HG02981 (cell line): ENCODE measurements at regions not wholly inside any gene's neighbourhood (a gene's known extent, or its start where the extent isn't known, plus 50 kb on each side); places are given as distances from the start of the nearest gene placed in this dataset.
"Not testable (repeated sequence)": the region's sequence is repeated elsewhere in the genome, so short reads cannot be mapped to it uniquely, and the experiment has no call there.

Experiments
- ATAC-seq: cut with Tn5 transposase; IDR thresholded peaks from one replicate; pipeline ENCODE4 v1.9.1; 2021; ENCODE audit warnings: mild to moderate bottlenecking, moderate library complexity; ENCODE audit not compliant: unreplicated experiment

DNA sequence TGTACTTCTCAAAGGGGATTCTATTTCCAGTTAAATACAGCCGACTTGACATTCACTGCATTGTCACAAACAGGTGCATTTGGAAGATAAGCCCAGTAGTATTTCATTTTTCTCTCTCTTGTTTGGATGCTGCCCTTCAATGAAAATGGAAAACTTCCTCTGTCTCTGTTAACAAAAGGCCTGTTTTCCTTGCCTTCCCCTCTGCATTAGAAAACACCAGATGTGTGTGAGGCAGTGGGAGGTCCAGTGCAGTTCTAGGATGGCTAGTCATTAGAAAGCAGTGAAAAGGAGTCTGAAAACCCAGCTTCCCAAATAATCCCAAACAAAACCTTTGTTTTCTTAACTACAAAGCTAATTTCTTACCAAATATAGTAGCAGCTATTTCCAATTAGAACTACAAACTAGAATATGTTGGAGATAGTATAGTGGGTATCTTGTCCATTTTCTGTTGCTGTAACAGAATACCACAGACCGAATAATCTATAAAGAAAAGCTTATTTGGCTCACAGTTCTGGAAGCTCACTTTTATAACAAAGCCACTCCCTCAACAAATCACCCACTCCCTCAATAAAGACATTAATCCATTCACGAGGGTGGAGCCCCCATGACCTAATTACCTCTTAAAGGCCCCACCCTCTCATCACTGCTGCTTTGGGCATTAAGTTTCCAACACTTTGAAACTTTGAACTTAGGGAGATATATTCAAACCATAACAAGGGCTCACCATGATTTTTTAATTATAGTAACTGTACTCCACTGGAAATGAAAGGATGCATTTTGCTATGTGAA is 452.1 kb upstream of the RPS6KA3 start:
- no peak for ATAC-seq

DNA sequence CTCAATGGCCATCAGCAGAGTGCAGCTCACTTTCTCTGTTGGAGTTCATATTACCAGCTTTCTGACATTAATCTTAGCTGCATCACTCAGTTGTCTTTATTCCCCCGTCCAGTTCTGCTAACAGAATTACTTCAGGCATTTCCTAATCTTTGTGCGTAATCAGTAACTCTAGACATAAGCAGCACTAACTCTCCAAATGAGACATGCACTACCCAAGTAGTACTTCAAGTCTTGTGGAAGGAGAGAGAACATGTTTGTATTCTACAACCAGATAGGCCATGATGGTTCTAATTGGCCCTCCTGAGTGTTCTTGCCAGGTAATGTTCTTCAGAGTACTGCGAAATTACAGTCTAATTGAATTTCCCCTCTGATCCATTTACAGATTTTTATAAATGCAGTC is 448.5 kb upstream of the RPS6KA3 start:
- no peak for ATAC-seq

DNA sequence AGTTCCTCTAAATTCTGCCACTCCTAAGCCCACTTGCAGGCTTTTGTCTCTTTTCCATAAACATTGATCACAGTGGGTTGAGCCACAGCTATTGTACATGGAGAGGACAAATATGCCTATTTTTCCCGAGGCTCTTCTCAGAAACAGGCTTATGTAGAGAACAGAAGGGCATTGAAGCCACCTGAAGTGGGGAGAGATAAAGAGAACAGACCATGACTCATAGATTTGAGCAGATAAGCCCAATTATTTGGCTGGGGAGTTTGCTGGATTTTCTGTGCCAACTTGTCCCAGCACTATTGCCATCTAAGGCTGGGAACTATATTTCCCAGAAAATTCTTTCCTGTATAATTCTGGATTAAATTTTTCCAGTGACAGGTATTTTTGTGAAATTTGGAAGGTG is 446.1 kb upstream of the RPS6KA3 start:
- no peak for ATAC-seq

DNA sequence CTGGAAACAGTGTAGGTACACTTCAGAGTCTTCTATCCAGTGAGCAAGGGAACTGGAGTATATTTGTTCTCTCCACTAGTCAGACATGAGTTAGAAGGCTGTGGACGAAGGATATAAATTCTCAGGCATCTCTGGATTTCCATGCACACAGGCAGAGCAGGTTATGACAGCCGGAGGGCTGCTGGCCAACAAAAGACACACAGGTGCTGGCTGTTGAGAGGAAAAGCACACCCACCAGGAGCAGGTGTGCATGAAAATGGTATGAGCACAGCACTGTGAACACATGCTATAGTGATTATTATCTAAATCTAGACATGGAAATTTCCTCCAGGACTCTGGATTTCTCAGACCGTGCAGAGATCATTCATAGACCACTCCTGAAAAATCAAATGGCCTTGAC is 444.7 kb upstream of the RPS6KA3 start:
- no peak for ATAC-seq

DNA sequence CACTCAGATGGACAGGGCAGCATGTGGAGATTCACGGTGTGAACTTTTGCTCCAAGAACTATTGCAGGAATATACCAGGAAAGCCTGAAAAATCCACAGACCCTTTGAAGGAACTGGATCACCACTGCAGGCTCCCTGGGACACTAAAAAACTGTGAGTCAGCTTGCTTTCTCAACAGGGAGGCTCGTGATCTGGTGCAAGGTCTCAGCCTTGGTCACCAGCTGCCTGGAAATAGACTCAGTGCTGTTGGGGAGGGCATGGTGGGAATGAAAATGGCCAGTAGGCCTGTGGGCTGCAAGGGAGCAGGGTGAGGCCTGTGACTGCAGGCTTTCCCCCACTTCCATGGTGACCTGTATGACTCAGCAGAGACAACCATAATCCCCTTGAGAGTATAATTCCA is 426.4 kb upstream of the RPS6KA3 start:
- ATAC-seq = no peak

DNA sequence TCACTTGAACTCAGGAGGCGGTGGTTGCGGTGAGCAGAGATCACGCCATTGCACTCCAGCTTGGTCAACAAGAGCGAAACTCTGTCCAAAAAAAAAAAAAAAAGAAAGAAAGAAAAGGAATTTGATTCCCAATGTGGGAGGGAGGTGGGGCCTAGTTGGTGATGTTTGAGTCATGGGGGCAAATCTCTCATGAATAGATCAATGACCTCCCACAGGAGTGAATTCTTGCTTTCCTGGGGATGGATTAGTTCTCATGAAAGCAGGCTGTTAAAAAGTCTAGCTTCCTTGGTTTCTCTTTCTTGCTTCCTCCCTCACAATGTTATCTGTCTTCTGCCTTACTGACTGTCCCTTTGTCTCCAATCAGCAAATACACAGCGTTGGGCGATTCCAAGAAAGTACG is 419.5 kb upstream of the RPS6KA3 start:
- no peak for ATAC-seq

DNA sequence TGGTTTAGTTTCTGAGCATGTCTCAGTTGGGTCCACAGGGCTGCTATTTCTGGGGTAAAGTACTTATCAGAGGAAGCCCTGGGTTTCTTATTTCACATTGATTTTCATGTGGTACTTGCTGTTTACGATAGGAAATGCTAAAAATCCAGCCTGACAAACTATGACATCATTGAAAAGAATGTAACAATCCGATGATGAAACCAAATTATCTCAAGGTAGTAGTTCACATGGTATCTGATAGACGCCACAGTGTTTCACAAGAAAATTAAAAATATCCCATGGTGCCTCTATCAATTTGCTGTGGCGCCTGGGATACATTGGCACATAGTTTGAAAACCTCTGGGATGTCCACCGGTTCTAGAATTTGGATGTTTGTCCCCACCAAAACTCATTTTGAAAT is 418.9 kb upstream of the RPS6KA3 start:
- no peak for ATAC-seq

DNA sequence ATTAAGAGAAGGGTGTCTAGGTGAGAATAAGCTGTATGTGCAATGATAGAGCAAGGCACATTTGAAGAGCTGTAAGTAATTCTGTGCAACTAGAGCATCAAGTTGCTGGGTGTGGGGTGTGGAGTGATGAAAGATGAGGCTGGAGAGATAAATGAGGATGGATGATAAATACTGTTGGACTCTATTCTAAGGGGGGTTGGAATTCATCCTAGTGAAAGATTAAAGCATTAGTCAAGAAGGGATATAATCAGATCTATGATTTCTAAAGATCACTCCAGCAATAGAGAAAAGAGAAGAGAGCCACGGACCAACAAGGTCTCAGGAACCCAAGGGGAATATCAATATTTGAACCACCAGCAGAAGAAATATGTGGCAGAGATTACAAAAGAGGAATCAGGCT is 415.0 kb upstream of the RPS6KA3 start:
- ATAC-seq = no peak

DNA sequence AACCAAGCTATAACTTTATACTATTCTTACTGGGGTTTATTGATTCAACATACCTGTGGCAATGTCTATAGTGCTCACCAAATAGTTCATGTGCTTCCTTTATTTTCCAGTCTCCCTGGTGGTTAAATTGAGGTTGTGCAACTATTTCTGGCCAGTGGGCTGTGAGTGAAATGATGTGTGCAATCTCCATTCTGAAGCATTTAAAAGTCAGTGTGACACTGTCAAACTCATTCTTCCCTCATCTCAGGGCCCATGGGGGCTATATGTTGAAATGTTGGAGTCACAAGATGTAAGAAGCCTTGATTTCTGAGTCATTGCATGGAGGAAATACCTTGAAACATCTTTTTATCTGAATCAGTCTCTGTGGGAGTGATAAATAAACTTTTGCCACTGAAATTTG is 414.3 kb upstream of the RPS6KA3 start:
- ATAC-seq = no peak

DNA sequence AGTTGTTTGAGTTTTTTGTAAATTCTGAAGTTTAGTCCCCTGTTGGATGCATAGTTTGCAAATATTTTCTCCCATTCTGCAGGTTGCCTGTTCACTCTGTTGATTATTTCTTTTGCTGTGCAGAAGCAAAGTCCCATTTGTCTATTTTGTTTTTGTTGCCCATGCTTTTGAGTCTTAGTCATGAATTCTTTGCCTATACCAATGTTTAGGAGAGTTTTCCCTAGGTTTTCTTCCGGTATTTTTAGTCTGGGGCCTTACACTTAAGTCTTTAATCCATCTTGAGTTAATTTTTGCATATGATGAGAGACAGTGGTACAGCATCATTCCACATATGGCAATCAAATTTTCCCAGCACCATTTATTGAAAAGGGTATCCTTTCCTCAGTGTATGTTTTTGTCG is 405.8 kb upstream of the RPS6KA3 start:
- no peak for ATAC-seq

DNA sequence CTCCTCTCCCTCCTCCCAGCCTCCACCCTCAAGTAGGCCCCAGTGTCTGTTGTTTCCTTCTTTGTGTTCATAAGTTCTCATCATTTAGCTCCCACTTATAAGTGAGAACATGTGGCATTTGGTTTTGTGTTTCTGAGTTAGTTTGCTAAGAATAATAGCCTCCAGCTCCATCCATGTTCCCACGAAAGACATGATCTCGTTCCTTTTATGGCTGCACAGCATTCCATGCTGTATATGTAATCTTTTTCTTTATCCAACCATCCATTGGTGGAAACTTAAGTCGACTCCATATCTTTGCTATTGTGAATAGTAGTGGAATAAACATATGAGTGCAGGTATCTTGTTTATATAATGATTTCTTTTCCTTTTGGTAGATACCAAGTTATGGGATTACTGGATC is 405.0 kb upstream of the RPS6KA3 start:
- not testable (repeated sequence) for ATAC-seq

DNA sequence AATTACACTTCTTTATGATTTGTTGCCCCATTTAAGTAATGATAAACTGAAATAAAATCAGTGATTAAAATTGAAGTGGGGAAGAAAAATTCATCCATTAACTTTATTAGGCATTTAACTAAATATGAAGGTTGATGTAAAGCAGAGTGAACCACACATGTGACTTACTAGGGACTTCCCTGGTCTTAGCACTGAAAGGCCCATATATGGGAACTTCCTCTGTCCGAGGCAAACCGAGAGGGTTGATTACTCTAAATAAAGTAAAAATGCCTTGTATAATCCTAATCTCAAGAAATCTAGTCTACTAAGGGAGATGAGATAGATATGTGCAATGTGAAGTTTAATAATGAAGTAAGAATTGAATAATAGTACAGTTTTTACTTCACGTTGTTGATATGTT is 403.9 kb upstream of the RPS6KA3 start:
- ATAC-seq = no peak

DNA sequence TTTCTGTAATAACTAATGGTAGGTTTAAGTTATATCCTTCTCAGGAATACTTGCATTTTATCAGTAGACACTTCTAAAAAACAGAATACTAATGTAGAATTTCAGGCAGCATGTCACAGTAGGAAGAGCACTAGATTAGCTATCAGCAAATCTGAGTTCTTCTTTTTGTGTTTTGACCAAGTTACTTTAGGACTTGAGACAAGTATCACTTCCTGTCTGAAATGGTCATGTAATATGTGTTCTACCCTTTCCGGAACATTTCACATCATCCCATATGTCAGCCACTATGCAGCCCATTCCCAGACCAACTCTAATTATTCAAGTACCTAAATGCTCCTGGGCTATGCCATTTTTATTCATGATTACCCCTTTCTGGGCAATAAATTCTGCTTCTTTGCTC is 401.8 kb upstream of the RPS6KA3 start:
- no peak for ATAC-seq

DNA sequence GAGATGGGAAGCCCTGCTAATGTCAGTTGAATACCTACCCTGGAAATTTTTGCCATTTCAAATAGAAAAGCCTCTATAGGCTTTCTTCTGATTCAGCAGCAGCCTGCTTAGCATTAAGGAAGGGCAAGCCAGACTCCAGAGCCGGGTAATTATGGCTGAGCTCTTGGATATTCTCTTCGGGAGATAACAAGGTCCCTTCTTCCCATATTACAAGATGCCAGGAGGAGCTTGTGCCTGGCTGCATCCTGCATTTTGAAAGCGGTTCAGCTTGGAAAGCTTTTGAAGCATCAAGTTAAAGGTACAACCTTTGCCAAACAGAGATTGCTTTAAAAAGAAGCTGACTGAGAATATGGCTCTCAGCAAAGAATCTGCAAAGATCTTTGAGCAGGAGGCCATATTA is 399.6 kb upstream of the RPS6KA3 start:
- no peak for ATAC-seq

DNA sequence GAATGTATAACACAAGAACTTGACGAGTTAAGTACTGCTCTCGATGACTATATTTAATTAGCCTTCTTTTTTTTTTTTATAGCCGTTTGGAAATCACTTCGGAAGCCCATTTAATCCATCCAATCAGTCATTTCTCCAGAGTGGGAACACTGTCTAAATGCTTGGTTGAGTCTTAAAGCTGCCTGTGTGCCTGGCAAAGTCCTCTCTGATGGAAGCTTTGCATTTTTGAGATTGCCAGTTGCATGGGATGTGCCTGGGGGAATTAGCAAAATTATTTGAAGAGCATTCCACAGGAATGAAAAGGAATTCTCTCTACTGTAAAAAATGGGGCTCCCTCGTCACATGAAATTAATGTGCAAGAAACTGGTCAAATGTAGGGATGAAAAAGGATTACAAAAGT is 398.8 kb upstream of the RPS6KA3 start:
- no peak for ATAC-seq

DNA sequence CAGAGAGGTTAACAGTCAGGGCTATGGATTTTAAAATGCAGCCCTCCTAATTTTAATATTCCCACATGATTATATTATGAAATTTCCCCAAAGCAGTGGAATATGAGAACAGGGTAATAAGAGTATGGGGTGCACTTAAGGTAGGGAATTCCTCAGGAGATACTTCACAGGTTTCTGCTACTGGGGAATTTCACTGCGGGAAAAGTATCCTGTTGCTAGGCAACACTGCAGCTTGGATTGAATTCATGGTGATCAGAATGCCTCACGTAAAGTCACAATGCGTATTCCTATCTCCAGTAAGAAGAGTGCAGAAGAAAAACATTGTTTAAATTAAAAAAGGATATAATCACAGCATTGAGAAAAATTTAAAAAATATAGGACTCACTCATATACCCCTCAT is 398.1 kb upstream of the RPS6KA3 start:
- no peak for ATAC-seq

DNA sequence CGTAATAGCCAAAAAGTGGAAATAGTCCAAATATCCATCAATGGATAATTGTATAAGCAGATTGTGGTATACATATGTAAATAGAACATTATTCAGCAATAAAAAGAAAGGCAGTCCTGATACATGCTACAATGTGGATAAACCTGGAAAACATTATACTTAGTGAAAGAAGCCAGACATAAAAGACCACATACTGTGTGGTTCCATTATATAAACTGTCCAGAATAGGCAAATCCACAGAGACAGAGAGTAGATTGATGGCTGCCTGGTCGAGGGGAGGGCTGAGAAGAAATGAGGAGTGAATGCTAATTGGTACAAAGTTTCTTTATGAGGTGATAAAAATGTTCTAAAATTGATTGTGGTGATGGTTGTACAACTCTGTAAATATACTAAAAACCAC is 397.4 kb upstream of the RPS6KA3 start:
- no peak for ATAC-seq

DNA sequence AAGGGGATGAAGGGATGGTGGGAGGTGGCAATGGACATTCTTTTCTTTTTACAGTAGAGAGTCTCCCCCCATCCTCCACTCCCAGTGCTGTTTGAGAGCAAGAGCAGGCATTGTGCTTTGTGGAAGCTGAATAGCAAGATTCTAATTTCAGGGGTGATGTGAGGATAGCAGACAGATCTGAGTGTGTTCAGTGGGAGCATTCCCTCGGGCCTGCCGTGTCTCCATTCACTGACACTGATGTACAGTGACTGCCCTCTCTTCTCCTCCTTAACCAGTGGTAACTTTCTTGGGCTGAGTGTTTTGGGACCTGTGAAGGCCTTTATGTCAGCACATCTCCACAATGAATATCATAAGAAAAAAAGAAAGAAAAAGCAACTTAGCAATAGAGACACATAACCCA is 396.6 kb upstream of the RPS6KA3 start:
- ATAC-seq = no peak

DNA sequence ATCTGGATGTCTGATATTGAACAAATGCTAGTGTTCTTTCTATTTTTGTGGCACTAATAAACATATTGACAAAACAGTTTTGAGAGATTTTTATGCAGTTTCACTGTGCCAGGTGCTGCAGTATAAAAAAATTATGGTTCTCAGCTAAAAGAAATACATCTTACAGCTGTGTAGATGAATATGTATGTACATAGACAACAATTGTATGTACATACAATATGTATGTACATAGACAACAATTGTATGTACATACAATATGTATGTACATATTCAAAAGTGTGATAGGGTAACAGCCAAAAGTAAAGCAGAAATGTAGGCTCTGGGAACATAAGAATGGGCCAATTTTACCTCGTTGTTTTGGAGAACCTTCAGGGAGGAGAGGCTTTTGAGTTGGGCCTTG is 390.0 kb upstream of the RPS6KA3 start:
- no peak for ATAC-seq

DNA sequence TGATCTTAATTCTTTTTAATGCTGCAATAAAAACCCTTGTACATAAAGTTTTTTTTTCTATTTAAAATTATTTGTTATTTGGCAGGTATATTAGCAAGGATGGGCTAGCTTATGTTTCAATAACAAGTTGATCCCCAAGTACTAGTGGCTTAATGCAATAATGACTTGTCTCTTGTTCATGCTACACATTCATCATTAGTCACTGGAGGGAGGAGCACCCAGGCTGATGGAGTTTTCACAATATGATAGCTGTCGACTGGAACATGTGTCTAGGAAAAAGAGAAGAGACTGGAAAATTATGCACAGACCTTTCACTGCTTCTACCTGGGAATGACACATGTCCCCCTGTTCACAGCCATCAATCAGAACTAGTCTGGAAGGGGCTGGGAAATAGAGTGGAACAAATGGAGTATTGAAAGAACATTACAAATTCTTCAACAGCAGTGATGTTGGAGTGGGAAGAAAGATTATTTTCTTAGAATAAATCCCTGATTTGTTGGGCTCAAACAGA is 387.9 kb upstream of the RPS6KA3 start:
- ATAC-seq = no peak

DNA sequence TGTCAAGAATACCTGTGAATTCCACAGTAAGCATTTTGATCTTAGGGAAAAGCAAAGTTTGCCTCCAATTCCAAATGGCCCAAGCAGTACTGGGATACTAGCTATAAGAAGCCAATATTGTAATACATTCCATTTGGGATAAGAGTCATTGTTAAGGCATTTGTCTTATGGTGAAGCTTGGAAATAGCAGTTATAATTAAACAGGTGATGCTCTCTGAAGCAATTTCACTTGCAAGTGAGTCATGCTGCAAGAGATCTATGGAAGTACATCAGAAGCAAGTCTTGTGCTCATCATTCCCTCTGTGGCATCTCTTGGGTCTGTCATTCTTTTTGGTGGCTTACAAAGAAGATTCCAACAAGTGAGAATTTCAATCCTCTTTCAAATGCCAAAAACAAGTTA is 386.4 kb upstream of the RPS6KA3 start:
- ATAC-seq = no peak

DNA sequence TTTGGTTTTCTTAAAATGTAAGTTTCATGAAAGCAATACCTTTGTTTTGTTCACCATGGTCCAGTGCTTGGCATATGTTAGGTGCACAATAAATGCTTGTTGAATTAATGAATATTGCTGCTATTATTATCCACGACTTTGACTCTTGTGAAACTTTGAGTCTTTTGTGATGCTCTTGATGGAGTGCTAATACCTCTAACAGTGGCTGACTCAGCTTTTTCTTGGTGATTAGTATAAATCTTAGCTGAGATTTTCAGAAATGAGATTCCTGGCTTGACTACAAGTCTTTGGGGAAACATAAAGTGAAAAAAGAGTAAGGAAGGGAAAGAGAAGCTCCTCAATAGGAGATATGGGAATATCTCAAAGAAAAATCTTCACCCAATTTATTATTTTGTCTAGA is 375.2 kb upstream of the RPS6KA3 start:
- no peak for ATAC-seq

DNA sequence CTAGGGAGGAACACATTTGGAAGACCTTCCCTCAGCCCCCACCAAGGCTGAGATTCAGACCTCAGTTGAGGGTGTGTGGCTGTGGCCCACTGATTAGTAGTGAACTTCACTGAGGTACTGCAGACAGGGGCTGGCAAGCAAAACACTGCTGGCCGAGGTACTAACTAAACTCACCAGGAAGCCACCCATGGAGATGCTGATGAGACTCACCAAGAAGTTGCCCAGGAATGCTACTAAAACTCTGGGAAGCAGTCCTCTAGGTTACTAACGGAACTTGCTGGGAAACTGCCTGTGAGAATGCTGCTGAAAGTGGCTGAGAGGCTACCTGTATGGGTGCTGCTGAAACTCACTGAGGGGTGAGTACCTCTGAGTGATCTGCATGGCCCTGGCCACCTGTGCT is 372.4 kb upstream of the RPS6KA3 start:
- no peak for ATAC-seq
